ENCODE measurements at regions not wholly inside any gene's neighbourhood (a gene's known extent, or its start where the extent isn't known, plus 50 kb on each side); places are given as distances from the start of the nearest gene placed in this dataset.

DNA sequence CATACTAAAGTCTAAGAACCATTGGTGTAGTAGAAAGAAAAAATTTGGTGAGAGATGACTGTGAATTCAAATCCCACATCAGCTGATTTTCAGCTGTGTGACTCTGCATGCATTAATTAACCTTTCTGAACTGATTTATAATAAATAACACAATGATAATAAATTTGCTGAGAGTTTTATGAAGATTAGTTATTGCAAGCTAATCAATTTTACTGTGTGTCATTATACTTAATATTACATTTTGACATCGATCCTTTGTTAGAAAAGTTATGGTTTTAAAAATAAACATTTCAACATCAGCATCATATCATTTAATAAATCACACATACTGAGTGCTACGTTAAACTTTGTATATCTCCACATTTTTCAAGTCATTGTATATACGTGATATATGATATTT, 599.7 kb upstream of the MMS22L start:
- TF ChIP-seq POLR2AphosphoS5 (IDR thresholded peaks at IDR 0.05) (no peak), POLR2A (IDR thresholded peaks at IDR 0.05) (no peak)
- TF ChIP-seq, protein P1, sequence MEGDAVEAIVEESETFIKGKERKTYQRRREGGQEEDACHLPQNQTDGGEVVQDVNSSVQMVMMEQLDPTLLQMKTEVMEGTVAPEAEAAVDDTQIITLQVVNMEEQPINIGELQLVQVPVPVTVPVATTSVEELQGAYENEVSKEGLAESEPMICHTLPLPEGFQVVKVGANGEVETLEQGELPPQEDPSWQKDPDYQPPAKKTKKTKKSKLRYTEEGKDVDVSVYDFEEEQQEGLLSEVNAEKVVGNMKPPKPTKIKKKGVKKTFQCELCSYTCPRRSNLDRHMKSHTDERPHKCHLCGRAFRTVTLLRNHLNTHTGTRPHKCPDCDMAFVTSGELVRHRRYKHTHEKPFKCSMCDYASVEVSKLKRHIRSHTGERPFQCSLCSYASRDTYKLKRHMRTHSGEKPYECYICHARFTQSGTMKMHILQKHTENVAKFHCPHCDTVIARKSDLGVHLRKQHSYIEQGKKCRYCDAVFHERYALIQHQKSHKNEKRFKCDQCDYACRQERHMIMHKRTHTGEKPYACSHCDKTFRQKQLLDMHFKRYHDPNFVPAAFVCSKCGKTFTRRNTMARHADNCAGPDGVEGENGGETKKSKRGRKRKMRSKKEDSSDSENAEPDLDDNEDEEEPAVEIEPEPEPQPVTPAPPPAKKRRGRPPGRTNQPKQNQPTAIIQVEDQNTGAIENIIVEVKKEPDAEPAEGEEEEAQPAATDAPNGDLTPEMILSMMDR (IDR thresholded peaks at IDR 0.05), result no peak

Measured in gastroesophageal sphincter (tissue), 3 donors.